Heart right ventricle (tissue), 16 donors: ENCODE measurements at regions not wholly inside any gene's neighbourhood (a gene's known extent, or its start where the extent isn't known, plus 50 kb on each side); places are given as distances from the start of the nearest gene placed in this dataset.

Experiments
- ATAC-seq, 8 donors: fragments of 200-7000 bp; cut with Tn5 transposase; one replicate each; pipeline ENCODE4 v1.9.1; 2020; ENCODE audit warnings: mild to moderate bottlenecking in 8 of 8, moderate library complexity in 8 of 8, moderate number of reproducible peaks in 1 of 8
- DNase-seq, 2 donors: peaks; one replicate each; pipeline ENCODE4 v3.0.0-alpha.2; 2020
- H3K27ac ChIP-seq, 10 donors: fragments of 200-600 bp; sonication (generic) in 2 of 10; one replicate each; pipeline versions ENCODE4 v1.5.0 to v1.8.0; 2020 to 2022; ENCODE audit warnings: mild to moderate bottlenecking in 3 of 10
- H3K27me3 ChIP-seq, 7 donors: fragments of 200-600 bp; one replicate each; pipeline ENCODE4 v1.8.0; 2021 to 2022; ENCODE audit warnings: mild to moderate bottlenecking in 2 of 7
- H3K36me3 ChIP-seq, 9 donors: fragments of 200-600 bp; sonication (generic) in 1 of 9; one replicate each; pipeline versions ENCODE4 v1.5.0 to v1.8.0; 2020 to 2022; ENCODE audit warnings: mild to moderate bottlenecking in 2 of 9
- H3K4me1 ChIP-seq, 9 donors: fragments of 200-600 bp; sonication (generic) in 1 of 9; one replicate each; pipeline versions ENCODE4 v1.5.0 to v1.8.0; 2020 to 2022; ENCODE audit warnings: mild to moderate bottlenecking in 4 of 9
- H3K4me3 ChIP-seq, 10 donors: fragments of 200-600 bp; sonication (generic) in 2 of 10; one replicate each; pipeline versions ENCODE4 v1.5.0 to v1.8.0; 2020 to 2022; ENCODE audit warnings: mild to moderate bottlenecking in 7 of 10, moderate library complexity in 2 of 10
- H3K9me3 ChIP-seq, 11 donors: fragments of 200-600 bp in 10 of 11; sonication (generic) in 2 of 11; one replicate each; pipeline versions ENCODE4 v1.5.0 to v1.8.0; 2013 to 2022; ENCODE audit warnings: mild to moderate bottlenecking in 2 of 11, control low read depth in 1 of 11, moderate library complexity in 1 of 11
- CTCF ChIP-seq, 9 donors: fragments of 200-600 bp; sonication (generic) in 2 of 9; IDR thresholded peaks; one replicate each; pipeline versions ENCODE4 v1.5.0 to v1.8.0; 2021 to 2022; ENCODE audit warnings: antibody characterized with exemption in 9 of 9, mild to moderate bottlenecking in 5 of 9, moderate library complexity in 1 of 9
- WGBS, 2 donors: extraction: QIAGEN DNeasy Blood & Tissue Kit; methylation state at CpG; one replicate each; pipeline ENCODE4 v1.1.7; 2013; ENCODE audit warnings: inconsistent platforms in 1 of 2; 5-methylcytosine and 5-hydroxymethylcytosine counted together
- intact Hi-C, 10 donors: fragments of 100-400 bp; cut with DNase I; formaldehyde crosslinking; loops; one replicate each; pipeline versions ENCODE4 v1.11.1 to v1.14.2; 2022
- donor health status: Arrhythmogenic right ventricular cardiomyopathy.
- donor health status: ischemic (EF 13 %, LVEDD 7.1; RV severe dilation, severe dysfunction).
- donor health status: healthy with polysubstance abuse.
- donor health status: DM: no; HTN: yes; CAD: no.
- donor health status: DM: no; HTN: no; CAD: no.
- donor health status: ischemic (EF 25% LVEDD 6.9; RV normal size, moderate dysfunction).
- donor health status: ischemic (EF 25% LVEDD 5.7; RV mildly dilated, moderate dysfunction).
- donor health status: healthy.
- donor health status: DM: yes; HTN: yes; CAD: no.
- donor health status: Ischemic cardiomyopathy.
- donor health status: ischemic (EF 35%, LVEDD 5.7; RV mildly dilated, moderate dysfunction).
- donor health status: nonischemic (EF 11% LVEDD 7.7; RV severe dilation, severe dysfunction).
- donor health status: DM: yes; HTN: yes; CAD: no.
- donor health status: PGD.
- donor health status: ischemic (EF 29% LVEDD 5.4; RV normal size, mild dysfunction).
- donor health status: nonischemic (EF 23%, LVEDD 6.1; RV moderate dilation, normal function).

- H3K27ac ChIP-seq, result no peak overlapping the region
- no peaks in the 10 kb centered on the region for H3K36me3 ChIP-seq
- H3K4me3 ChIP-seq, result no peak overlapping the region
- H3K4me1 ChIP-seq, result no peaks in the 10 kb centered on the region
- no peaks in the 10 kb centered on the region for H3K9me3 ChIP-seq
- peaks cover 0 to 11% (median 0%) of the 10 kb centered on the region in 7 donors for H3K27me3 ChIP-seq
- intact Hi-C loops, result no loop called here
- ATAC-seq (no peak), DNase-seq (no peak)
- TF ChIP-seq CTCF (IDR thresholded peaks at IDR 0.05), result no peak
- 69 to 76% methylated on average over 6 of the region's 6 CpGs for WGBS, 2 donors
Measured at GRCh38 chr14:98242903-98243302, 1029.1 kb downstream of the BCL11B start.

- no peak overlapping the region for H3K4me3 ChIP-seq
- peaks cover 0 to 11% (median 0%) of the 10 kb centered on the region in 7 donors for H3K27me3 ChIP-seq
- intact Hi-C loops, result no loop called here
- no peaks in the 10 kb centered on the region for H3K4me1 ChIP-seq
- no peak for ATAC-seq
- H3K27ac ChIP-seq, result no peak overlapping the region
- no peak for TF ChIP-seq CTCF (IDR thresholded peaks at IDR 0.05)
- no peaks in the 10 kb centered on the region for H3K36me3 ChIP-seq
- no peak for DNase-seq
- WGBS, 2 donors, result 59 to 62% methylated on average over 4 of the region's 4 CpGs
- H3K9me3 ChIP-seq, result no peaks in the 10 kb centered on the region
Measured at GRCh38 chr14:98243332-98243731, 1028.7 kb downstream of the BCL11B start.

GRCh38 chr14:98244162-98244948, 1027.6 kb downstream of the BCL11B start:
- Histone ChIP-seq H3K4me3 (no peak overlapping the region), H3K36me3 (no peaks in the 10 kb centered on the region), H3K27ac (no peak overlapping the region), H3K4me1 (no peaks in the 10 kb centered on the region), H3K9me3 (no peaks in the 10 kb centered on the region), H3K27me3 (peaks cover 0 to 11% (median 0%) of the 10 kb centered on the region in 7 donors)
- intact Hi-C loops, result no loop called here
- ATAC-seq, result no peak
- no peak for TF ChIP-seq CTCF (IDR thresholded peaks at IDR 0.05)
- 76 to 78% methylated on average over 12 of the region's 12 CpGs for WGBS, 2 donors
- DNase-seq, result no peak

GRCh38 chr14:98244966-98245569, 1026.9 kb downstream of the BCL11B start:
- no peaks in the 10 kb centered on the region for H3K4me1 ChIP-seq
- H3K4me3 ChIP-seq, result no peak overlapping the region
- intact Hi-C loops, result no loop called here
- no peaks in the 10 kb centered on the region for H3K36me3 ChIP-seq
- no peaks in the 10 kb centered on the region for H3K9me3 ChIP-seq
- H3K27ac ChIP-seq, result no peak overlapping the region
- H3K27me3 ChIP-seq, result peaks cover 0 to 11% (median 0%) of the 10 kb centered on the region in 7 donors
- TF ChIP-seq CTCF (IDR thresholded peaks at IDR 0.05), result no peak
- ATAC-seq, result no peak
- 77 to 78% methylated on average over 7 of the region's 7 CpGs for WGBS, 2 donors
- no peak for DNase-seq
